HepG2 (cell line): ENCODE measurements at regions not wholly inside any gene's neighbourhood (a gene's known extent, or its start where the extent isn't known, plus 50 kb on each side); places are given as distances from the start of the nearest gene placed in this dataset.

Experiments
- ATAC-seq: fragments of 200-7000 bp; cut with Tn5 transposase; 3 replicates; pipeline ENCODE4 v1.9.1; 2020; ENCODE audit warnings: mild to moderate bottlenecking, moderate library complexity
- BruUV-seq: library from RNA; stranded (reverse); fragments of 400-500 nt; replicated peaks from 2 replicates; lab custom pipeline; 2021; lab: Mats Ljungman, UMichigan
- CTCF ChIA-PET: fragments of 300-600 bp; formaldehyde crosslinking; extraction: SDS; loops from one replicate; lab custom pipeline; 2021; ENCODE audit warnings: low total read pairs, inconsistent platforms, low intra/inter-chr PET ratio; lab: Yijun Ruan, JAX
- POLR2A ChIA-PET: fragments of 350-600 bp; sonication (Branson Sonifier 250); formaldehyde crosslinking; loops from one replicate; lab custom pipeline; 2020; ENCODE audit warnings: antibody characterized with exemption, inconsistent platforms; lab: Yijun Ruan, JAX
- DNase-seq: peaks from one replicate; pipeline ENCODE4 v3.0.0-alpha.2; 2015; ENCODE audit warnings: low spot score
- FAIRE-seq: peaks from 3 replicates; lab custom pipeline; 2011; peaks lifted over from hg19 to GRCh38; lab: Jason Lieb, UNC
- H2AFZ ChIP-seq: one replicate; pipeline ENCODE4 v1.6.1; 2011; ENCODE audit warnings: low read length, inconsistent platforms
- H3K27ac ChIP-seq: fragments of 300-600 bp; 3 replicates; pipeline ENCODE4 v1.8.0; 2011; ENCODE audit warnings: mixed run types, mild to moderate bottlenecking, mixed read lengths, low read length, inconsistent platforms; ENCODE audit not compliant: insufficient read depth; ENCODE audit errors: extremely low read length
- H3K27me3 ChIP-seq, 2 experiments: fragments of 200-600 bp in 1 of 2; 2 replicates in 1 of 2; 3 replicates in 1 of 2; pipeline versions ENCODE4 v1.6.0 to v1.8.0; 2011; ENCODE audit warnings: low read length in 2 of 2, mild to moderate bottlenecking in 2 of 2, moderate library complexity in 2 of 2, inconsistent platforms in 1 of 2; ENCODE audit not compliant: insufficient read depth in 2 of 2, control insufficient read depth in 1 of 2
- H3K36me3 ChIP-seq, 2 experiments: fragments of 200-600 bp in 1 of 2; replicated peaks in 1 of 2; 2 replicates in 1 of 2; 3 replicates in 1 of 2; pipeline versions ENCODE4 v1.5.1 to v1.8.0; 2011; ENCODE audit warnings: low read length in 2 of 2, inconsistent platforms in 1 of 2; ENCODE audit not compliant: insufficient read depth in 2 of 2, control insufficient read depth in 1 of 2
- H3K4me1 ChIP-seq: 2 replicates; pipeline ENCODE4 v1.5.1; 2012; ENCODE audit warnings: low read length, inconsistent platforms; ENCODE audit not compliant: insufficient read depth
- H3K4me2 ChIP-seq: 2 replicates; pipeline ENCODE4 v1.6.0; 2011; ENCODE audit warnings: low read depth, low read length, inconsistent platforms
- H3K4me3 ChIP-seq, 3 experiments: fragments of 200-600 bp in 1 of 3; sonication (generic), shearing (Covaris generic) in 1 of 3; replicated peaks in 1 of 3; 2 replicates each; pipeline ENCODE4 v1.5.1; 2011 to 2016; ENCODE audit warnings: low read length in 3 of 3, inconsistent platforms in 2 of 3, low read depth in 2 of 3, mild to moderate bottlenecking in 2 of 3, control low read depth in 1 of 3, mixed read lengths in 1 of 3; ENCODE audit not compliant: insufficient read depth in 1 of 3
- H3K79me2 ChIP-seq: one replicate; pipeline ENCODE4 v1.6.1; 2011; ENCODE audit warnings: low read length, inconsistent platforms; ENCODE audit not compliant: insufficient read depth
- H3K9ac ChIP-seq: 2 replicates; pipeline ENCODE4 v1.6.0; 2011; ENCODE audit warnings: mild to moderate bottlenecking, low read depth, low read length, inconsistent platforms; ENCODE audit not compliant: insufficient read depth
- H3K9me3 ChIP-seq: 2 replicates; pipeline ENCODE4 v1.5.1; 2012; ENCODE audit warnings: mild to moderate bottlenecking, low read length
- H4K20me1 ChIP-seq: 2 replicates; pipeline ENCODE4 v1.6.0; 2011; ENCODE audit warnings: inconsistent platforms, mild to moderate bottlenecking, low read length, moderate library complexity; ENCODE audit not compliant: insufficient read depth
- HMG20A ChIP-seq: IDR thresholded peaks from 2 replicates; pipeline ENCODE4 v1.6.1; 2016; ENCODE audit warnings: borderline replicate concordance
- HMGA1 ChIP-seq: sonication (generic); formaldehyde crosslinking; conservative IDR thresholded peaks from 2 replicates; pipeline ENCODE4 v1.4.0; 2020; ENCODE audit warnings: missing genetic modification reagents
- HNF4A ChIP-seq: sonication (generic); formaldehyde crosslinking; IDR thresholded peaks from 2 replicates; pipeline ENCODE4 v1.4.0; 2020; ENCODE audit warnings: missing genetic modification reagents
- NCOA2 ChIP-seq: sonication (generic); formaldehyde crosslinking; IDR thresholded peaks from 2 replicates; pipeline ENCODE4 v1.8.0; 2022; ENCODE audit warnings: inconsistent platforms
- NRL ChIP-seq: sonication (generic); formaldehyde crosslinking; IDR thresholded peaks from 2 replicates; pipeline ENCODE4 v1.5.0; 2020; ENCODE audit warnings: missing genetic modification reagents, mild to moderate bottlenecking, moderate library complexity, borderline replicate concordance
- SALL1 ChIP-seq: sonication (generic); formaldehyde crosslinking; IDR thresholded peaks from 2 replicates; pipeline ENCODE4 v1.8.0; 2022; ENCODE audit warnings: mild to moderate bottlenecking, missing genetic modification reagents
- SUZ12 ChIP-seq: fragments of 150-350 bp; IDR thresholded peaks from 2 replicates; pipeline ENCODE4 v1.6.1; 2014; ENCODE audit warnings: low read depth, low read length
- TRIM24 ChIP-seq: sonication (generic); formaldehyde crosslinking; IDR thresholded peaks from 2 replicates; pipeline ENCODE4 v1.8.0; 2022; ENCODE audit warnings: mild to moderate bottlenecking, missing genetic modification reagents
- ZNF331 ChIP-seq: sonication (generic); formaldehyde crosslinking; IDR thresholded peaks from 2 replicates; pipeline ENCODE4 v1.4.0; 2020; ENCODE audit warnings: missing genetic modification reagents
- WGBS: methylation state at CpG from one replicate; pipeline ENCODE4 v1.1.6; 2017; ENCODE audit warnings: low lambda C conversion rate; 5-methylcytosine and 5-hydroxymethylcytosine counted together
- in situ Hi-C: cut with HindIII; loops from 2 replicates; pipeline ENCODE4 v1.10.0; 2017; ENCODE audit warnings: low pct_unique_long_range_greater_than_20kb; ENCODE audit not compliant: extremely low pct_ligation_motif_present
- intact Hi-C: fragments of 100-400 bp; cut with micrococcal nuclease; formaldehyde crosslinking; loops from one replicate; pipeline ENCODE4 v1.10.0; 2022; ENCODE audit not compliant: unreplicated experiment
- TF ChIP-seq, protein P1 (sequence below): sonication (generic); formaldehyde crosslinking; IDR thresholded peaks from 2 replicates; pipeline ENCODE4 v1.4.0; 2020; ENCODE audit warnings: missing genetic modification reagents

DNA sequence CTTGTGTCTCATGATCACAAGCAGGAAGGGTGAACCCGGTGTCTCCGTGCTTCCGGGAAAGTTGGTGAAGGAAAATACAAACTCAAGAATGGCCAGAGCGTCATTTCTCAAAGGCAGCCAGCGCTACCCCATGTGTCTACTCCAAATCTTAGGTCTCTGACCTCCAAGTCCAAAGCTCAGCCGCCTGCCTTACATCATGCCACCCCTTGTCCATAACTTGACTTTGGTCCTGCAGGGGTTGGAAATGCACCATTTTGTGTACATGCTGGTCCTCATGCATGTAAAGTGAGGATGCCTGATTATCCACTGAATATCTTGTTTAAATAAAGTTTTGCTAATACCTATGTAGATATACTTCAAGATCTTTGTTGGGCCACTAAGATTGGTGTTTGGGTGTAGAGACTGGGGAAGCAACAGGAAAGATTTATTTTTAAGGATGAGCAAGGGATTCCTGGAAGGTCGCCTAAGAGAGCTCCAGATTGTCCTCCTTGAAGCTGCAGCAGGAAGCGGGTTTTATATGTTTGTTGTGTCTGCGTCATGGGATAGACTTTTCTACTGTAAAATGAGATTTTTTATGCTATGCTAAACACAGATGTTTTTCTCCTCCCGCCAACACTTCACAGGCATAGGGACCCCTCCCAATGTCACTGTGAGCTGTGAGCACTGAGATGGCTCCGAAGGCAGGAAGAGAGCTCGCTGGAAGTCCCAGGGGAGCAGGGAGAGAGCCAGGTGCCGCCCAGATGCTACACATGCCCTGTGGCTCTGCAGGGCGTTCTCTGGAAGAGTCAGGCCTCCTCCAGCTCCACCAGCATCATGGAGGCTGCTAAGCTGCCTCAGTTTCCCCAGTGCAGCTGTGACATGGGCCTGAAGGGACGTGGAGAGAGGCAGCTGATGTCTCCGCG, 176.2 kb upstream of the HDAC4 start:
- ChIA-PET CTCF (no interaction called here), POLR2A (interaction anchor here (1.4 kb wide), 1 partner anchor 176 kb away, joined by 3 read pairs; the partner anchor contains the start of gene HDAC4)
- peaks cover 7% of the 10 kb centered on the region; the same call in 1 of the 2 replicates for H3K9me3 ChIP-seq
- intact Hi-C loops: no loop called here
- H3K4me3 ChIP-seq: no peak overlapping the region
- ATAC-seq (no peak), FAIRE-seq (no peak), DNase-seq (no peak)
- no peak overlapping the region for H3K9ac ChIP-seq
- H3K4me2 ChIP-seq: no peak overlapping the region
- in situ Hi-C loops: no loop called here
- H3K36me3 ChIP-seq: no peaks in the 10 kb centered on the region
- no peak overlapping the region for H2AFZ ChIP-seq
- TF ChIP-seq TRIM24 (CRISPR knock-in tag) (0 out of 2 replicates have a peak, but pooled peaks have one; percentile 17), ZNF331 (CRISPR knock-in tag) (no peak), NCOA2 (CRISPR knock-in tag) (no peak), SUZ12 (no peak), HNF4A (CRISPR knock-in tag) (peak; percentile 68), HMG20A (CRISPR knock-in tag) (no peak), NRL (CRISPR knock-in tag) (0 out of 2 replicates have a peak, but pooled peaks have one; percentile 30), HMGA1 (CRISPR knock-in tag) (no peak), SALL1 (CRISPR knock-in tag) (0 out of 2 replicates have a peak, but pooled peaks have one; percentile 12)
- TF ChIP-seq, protein P1, sequence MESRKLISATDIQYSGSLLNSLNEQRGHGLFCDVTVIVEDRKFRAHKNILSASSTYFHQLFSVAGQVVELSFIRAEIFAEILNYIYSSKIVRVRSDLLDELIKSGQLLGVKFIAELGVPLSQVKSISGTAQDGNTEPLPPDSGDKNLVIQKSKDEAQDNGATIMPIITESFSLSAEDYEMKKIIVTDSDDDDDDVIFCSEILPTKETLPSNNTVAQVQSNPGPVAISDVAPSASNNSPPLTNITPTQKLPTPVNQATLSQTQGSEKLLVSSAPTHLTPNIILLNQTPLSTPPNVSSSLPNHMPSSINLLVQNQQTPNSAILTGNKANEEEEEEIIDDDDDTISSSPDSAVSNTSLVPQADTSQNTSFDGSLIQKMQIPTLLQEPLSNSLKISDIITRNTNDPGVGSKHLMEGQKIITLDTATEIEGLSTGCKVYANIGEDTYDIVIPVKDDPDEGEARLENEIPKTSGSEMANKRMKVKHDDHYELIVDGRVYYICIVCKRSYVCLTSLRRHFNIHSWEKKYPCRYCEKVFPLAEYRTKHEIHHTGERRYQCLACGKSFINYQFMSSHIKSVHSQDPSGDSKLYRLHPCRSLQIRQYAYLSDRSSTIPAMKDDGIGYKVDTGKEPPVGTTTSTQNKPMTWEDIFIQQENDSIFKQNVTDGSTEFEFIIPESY: peak; percentile 76
- no peaks in the 10 kb centered on the region for H3K79me2 ChIP-seq
- no peaks in the 10 kb centered on the region for H4K20me1 ChIP-seq
- H3K27ac ChIP-seq: no peak overlapping the region
- BruUV-seq: no TSS peak
- H3K27me3 ChIP-seq: peaks cover 2 to 17% of the 10 kb centered on the region in 2 experiments; a peak in 3 of 5 replicates
- H3K4me1 ChIP-seq: peaks cover 75% of the 10 kb centered on the region
- WGBS: 74% methylated on average over 16 of the region's 17 CpGs
